Osteoblast (primary cell): ENCODE measurements at regions not wholly inside any gene's neighbourhood (a gene's known extent, or its start where the extent isn't known, plus 50 kb on each side); places are given as distances from the start of the nearest gene placed in this dataset.

Source experiments
- DNase-seq: peaks from one replicate; pipeline ENCODE4 v3.0.0; 2011; ENCODE audit warnings: low spot score, mixed read lengths; ENCODE audit not compliant: insufficient read length; ENCODE audit errors: missing footprints
- H2AFZ ChIP-seq: 2 replicates; pipeline ENCODE4 v1.6.0; 2011; ENCODE audit warnings: mild to moderate bottlenecking, low read length
- H3K27ac ChIP-seq: 2 replicates; pipeline ENCODE4 v1.5.1; 2011; ENCODE audit warnings: mild to moderate bottlenecking, low read depth, low read length, moderate library complexity
- H3K27me3 ChIP-seq: 2 replicates; pipeline ENCODE4 v1.6.0; 2012; ENCODE audit warnings: mild to moderate bottlenecking, control low read depth, inconsistent platforms, low read length, moderate library complexity; ENCODE audit not compliant: insufficient read depth
- H3K36me3 ChIP-seq: 2 replicates; pipeline ENCODE4 v1.5.1; 2011; ENCODE audit warnings: mild to moderate bottlenecking, low read length, control low read depth, moderate library complexity; ENCODE audit not compliant: insufficient read depth
- H3K4me1 ChIP-seq: 2 replicates; pipeline ENCODE4 v1.5.1; 2011; ENCODE audit warnings: mild to moderate bottlenecking, low read length, control low read depth, moderate library complexity; ENCODE audit not compliant: insufficient read depth
- H3K4me2 ChIP-seq: 2 replicates; pipeline ENCODE4 v1.6.0; 2011; ENCODE audit warnings: mild to moderate bottlenecking, low read length; ENCODE audit not compliant: insufficient read depth
- H3K4me3 ChIP-seq: fragments of 200-600 bp; sonication (generic); 3 replicates; pipeline ENCODE4 v1.5.1; 2012; ENCODE audit warnings: mild to moderate bottlenecking, low read length, inconsistent platforms; ENCODE audit not compliant: insufficient read depth
- H3K79me2 ChIP-seq: 2 replicates; pipeline ENCODE4 v1.6.0; 2012; ENCODE audit warnings: mild to moderate bottlenecking, low read length, control low read depth, inconsistent platforms; ENCODE audit not compliant: insufficient read depth
- H3K9me3 ChIP-seq: 2 replicates; pipeline ENCODE4 v1.5.1; 2011; ENCODE audit warnings: low read depth, low read length, control low read depth
- H4K20me1 ChIP-seq: 2 replicates; pipeline ENCODE4 v1.6.0; 2012; ENCODE audit warnings: mild to moderate bottlenecking, low read length, control low read depth; ENCODE audit not compliant: insufficient read depth
- TF ChIP-seq, protein P1 (sequence below): IDR thresholded peaks from 2 replicates; pipeline ENCODE4 v1.5.1; 2011; ENCODE audit warnings: mild to moderate bottlenecking, low read depth, low read length, moderate library complexity; ENCODE audit errors: extremely low read depth

DNA sequence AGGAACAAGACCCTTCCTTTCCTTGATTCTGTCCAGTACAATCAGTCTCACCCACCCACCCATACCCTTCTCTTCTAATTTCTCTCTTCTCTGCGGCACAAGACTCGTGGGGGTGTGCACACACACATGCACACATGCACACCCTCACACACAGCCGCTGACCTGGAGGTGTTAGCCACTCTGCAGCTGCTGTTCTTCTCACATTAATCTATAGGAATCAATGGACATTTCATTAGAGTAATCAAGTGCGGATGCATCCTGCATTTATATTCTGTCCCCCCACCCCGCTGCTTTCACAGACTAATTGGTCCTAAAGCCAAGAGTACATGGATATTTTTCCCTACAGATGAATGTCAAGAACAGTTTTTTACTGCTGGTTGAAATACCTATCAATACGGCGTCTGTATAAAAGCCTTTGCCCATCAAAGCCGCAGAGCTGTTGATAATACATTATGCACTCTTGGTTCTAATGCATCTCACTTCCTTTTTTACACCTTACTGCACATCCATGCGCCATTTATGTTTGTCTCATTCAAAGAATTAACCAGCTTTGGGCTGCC lies 186.5 kb upstream of the ONECUT1 start:
- Histone ChIP-seq H3K27me3 (no peaks in the 10 kb centered on the region), H4K20me1 (no peaks in the 10 kb centered on the region)

GRCh38 chr15:52975941-52976449 lies 185.9 kb upstream of the ONECUT1 start:
- H3K36me3 ChIP-seq, result no peaks in the 10 kb centered on the region
- no peaks in the 10 kb centered on the region for H3K79me2 ChIP-seq

More for the DNA sequence above, 186.5 kb upstream of the ONECUT1 start:
- no peak overlapping the region for H2AFZ ChIP-seq
- H3K4me1 ChIP-seq, result no peaks in the 10 kb centered on the region
- H3K4me2 ChIP-seq, result no peak overlapping the region
- H3K4me3 ChIP-seq, result no peak overlapping the region
- DNase-seq, result no peak
- TF ChIP-seq, protein P1, sequence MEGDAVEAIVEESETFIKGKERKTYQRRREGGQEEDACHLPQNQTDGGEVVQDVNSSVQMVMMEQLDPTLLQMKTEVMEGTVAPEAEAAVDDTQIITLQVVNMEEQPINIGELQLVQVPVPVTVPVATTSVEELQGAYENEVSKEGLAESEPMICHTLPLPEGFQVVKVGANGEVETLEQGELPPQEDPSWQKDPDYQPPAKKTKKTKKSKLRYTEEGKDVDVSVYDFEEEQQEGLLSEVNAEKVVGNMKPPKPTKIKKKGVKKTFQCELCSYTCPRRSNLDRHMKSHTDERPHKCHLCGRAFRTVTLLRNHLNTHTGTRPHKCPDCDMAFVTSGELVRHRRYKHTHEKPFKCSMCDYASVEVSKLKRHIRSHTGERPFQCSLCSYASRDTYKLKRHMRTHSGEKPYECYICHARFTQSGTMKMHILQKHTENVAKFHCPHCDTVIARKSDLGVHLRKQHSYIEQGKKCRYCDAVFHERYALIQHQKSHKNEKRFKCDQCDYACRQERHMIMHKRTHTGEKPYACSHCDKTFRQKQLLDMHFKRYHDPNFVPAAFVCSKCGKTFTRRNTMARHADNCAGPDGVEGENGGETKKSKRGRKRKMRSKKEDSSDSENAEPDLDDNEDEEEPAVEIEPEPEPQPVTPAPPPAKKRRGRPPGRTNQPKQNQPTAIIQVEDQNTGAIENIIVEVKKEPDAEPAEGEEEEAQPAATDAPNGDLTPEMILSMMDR, result no peak
- H3K36me3 ChIP-seq, result no peaks in the 10 kb centered on the region
- H3K79me2 ChIP-seq, result no peaks in the 10 kb centered on the region
- peaks cover 2% of the 10 kb centered on the region for H3K9me3 ChIP-seq
- H3K27ac ChIP-seq, result no peak overlapping the region

DNA sequence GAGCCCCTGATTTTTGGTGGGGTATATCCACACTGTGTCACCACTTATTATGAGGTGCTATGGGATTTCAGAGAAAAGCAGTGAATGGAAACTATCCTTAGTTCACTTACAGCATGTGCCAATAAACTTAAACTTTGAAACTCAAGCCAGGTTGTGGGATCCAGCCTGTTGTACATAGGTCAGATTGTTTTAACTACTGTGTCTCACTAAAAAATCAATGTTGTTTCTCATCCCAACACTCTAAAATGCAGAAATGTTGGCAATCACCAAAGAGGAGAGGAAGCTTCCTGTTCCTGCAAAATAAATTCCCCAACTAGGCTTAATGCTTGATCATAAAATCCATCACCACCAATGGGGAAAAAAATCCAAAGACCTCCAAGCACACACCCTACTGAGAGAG lies 173.7 kb upstream of the ONECUT1 start:
- DNase-seq, result no peak
- no peaks in the 10 kb centered on the region for H3K27me3 ChIP-seq
- H2AFZ ChIP-seq, result no peak overlapping the region
- peaks cover 4% of the 10 kb centered on the region for H3K9me3 ChIP-seq
- H3K36me3 ChIP-seq, result no peaks in the 10 kb centered on the region
- no peak overlapping the region for H3K4me2 ChIP-seq
- no peak overlapping the region for H3K27ac ChIP-seq
- H3K4me3 ChIP-seq, result no peak overlapping the region
- no peaks in the 10 kb centered on the region for H4K20me1 ChIP-seq
- no peaks in the 10 kb centered on the region for H3K4me1 ChIP-seq
- TF ChIP-seq, protein P1, result no peak
- H3K79me2 ChIP-seq, result no peaks in the 10 kb centered on the region

More at GRCh38 chr15:52975941-52976449, 185.9 kb upstream of the ONECUT1 start:
- no peak overlapping the region for H3K27ac ChIP-seq
- H3K4me3 ChIP-seq, result no peak overlapping the region
- no peak overlapping the region for H3K4me2 ChIP-seq
- DNase-seq, result no peak
- no peaks in the 10 kb centered on the region for H3K27me3 ChIP-seq
- peaks cover 2% of the 10 kb centered on the region for H3K9me3 ChIP-seq
- no peaks in the 10 kb centered on the region for H4K20me1 ChIP-seq
- no peaks in the 10 kb centered on the region for H3K4me1 ChIP-seq
- TF ChIP-seq, protein P1, result no peak
- no peak overlapping the region for H2AFZ ChIP-seq

DNA sequence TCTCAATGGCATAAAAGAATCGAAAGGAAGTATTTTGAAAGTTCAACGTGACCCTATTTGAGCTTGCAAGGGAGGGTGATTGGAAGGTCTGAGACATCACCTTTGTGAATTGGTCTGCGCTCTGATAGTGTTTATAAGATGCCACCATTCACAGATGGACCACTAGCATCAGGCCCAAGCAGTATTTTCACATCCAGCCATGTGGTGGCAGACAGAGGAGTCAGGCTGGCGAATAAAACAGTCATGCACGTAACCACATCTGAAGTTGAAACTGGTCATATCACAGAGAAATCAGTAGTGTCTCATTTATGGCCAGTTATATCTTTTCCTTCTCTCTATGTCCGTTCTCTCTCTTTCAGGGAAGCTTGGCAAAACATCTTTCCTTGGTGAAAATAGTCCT lies 170.1 kb upstream of the ONECUT1 start:
- no peak overlapping the region for H2AFZ ChIP-seq
- no peaks in the 10 kb centered on the region for H4K20me1 ChIP-seq
- TF ChIP-seq, protein P1, result no peak
- H3K27ac ChIP-seq, result no peak overlapping the region
- H3K4me3 ChIP-seq, result no peak overlapping the region
- H3K27me3 ChIP-seq, result no peaks in the 10 kb centered on the region
- H3K79me2 ChIP-seq, result no peaks in the 10 kb centered on the region
- H3K9me3 ChIP-seq, result no peaks in the 10 kb centered on the region
- H3K36me3 ChIP-seq, result no peaks in the 10 kb centered on the region
- no peaks in the 10 kb centered on the region for H3K4me1 ChIP-seq
- H3K4me2 ChIP-seq, result no peak overlapping the region
- DNase-seq, result no peak
